B cell (primary cell): ENCODE measurements at regions not wholly inside any gene's neighbourhood (a gene's known extent, or its start where the extent isn't known, plus 50 kb on each side); places are given as distances from the start of the nearest gene placed in this dataset.

Source experiments
- ATAC-seq: fragments of 200-7000 bp; cut with Tn5 transposase; one replicate; pipeline ENCODE4 v1.10.0; 2021; ENCODE audit warnings: low read depth, mild to moderate bottlenecking, moderate number of reproducible peaks, moderate library complexity
- CTCF ChIA-PET: fragments of 350-600 bp; sonication (Branson Sonifier 250); formaldehyde crosslinking; loops from one replicate; lab custom pipeline; 2021; ENCODE audit warnings: antibody characterized with exemption, inconsistent platforms; lab: Charles Lee
- POLR2A ChIA-PET: fragments of 350-600 bp; sonication (Branson Sonifier 250); formaldehyde crosslinking; loops from one replicate; lab custom pipeline; 2021; ENCODE audit warnings: antibody characterized with exemption; lab: Charles Lee
- DNase-seq: peaks from one replicate; pipeline ENCODE4 v3.0.0; 2013
- H2AFZ ChIP-seq: 2 replicates; pipeline ENCODE4 v1.6.1; 2012; ENCODE audit warnings: mild to moderate bottlenecking, low read depth, low read length; ENCODE audit not compliant: insufficient read depth, poor library complexity, severe bottlenecking
- H3K27ac ChIP-seq, 2 donors: 1 replicate in 1 of 2; 2 replicates in 1 of 2; pipeline ENCODE4 v1.5.1; 2012 to 2013; ENCODE audit warnings: low read length in 2 of 2, mild to moderate bottlenecking in 2 of 2, moderate library complexity in 1 of 2
- H3K27me3 ChIP-seq, 4 experiments: fragments of 200-600 bp in 1 of 4; sonication (generic) in 1 of 4; replicated peaks in 1 of 4; 1 replicate in 2 of 4; 2 replicates in 2 of 4; pipeline versions ENCODE4 v1.6.1 to v1.7.0; 2013 to 2016; ENCODE audit warnings: low read length in 3 of 4, mild to moderate bottlenecking in 2 of 4, mixed read lengths in 1 of 4, moderate library complexity in 1 of 4; ENCODE audit not compliant: insufficient read depth in 4 of 4, control insufficient read depth in 3 of 4; ENCODE audit errors: control extremely low read depth in 1 of 4
- H3K36me3 ChIP-seq, 2 experiments: replicated peaks in 1 of 2; 1 replicate in 1 of 2; 2 replicates in 1 of 2; pipeline versions ENCODE4 v1.6.1 to v1.7.1; 2013; ENCODE audit warnings: low read length in 1 of 2; ENCODE audit not compliant: insufficient read depth in 2 of 2, control insufficient read depth in 1 of 2; ENCODE audit errors: control extremely low read depth in 1 of 2, extremely low read depth in 1 of 2
- H3K4me1 ChIP-seq, 2 donors: fragments of 200-600 bp in 1 of 2; sonication (generic) in 1 of 2; 1 replicate in 1 of 2; 2 replicates in 1 of 2; pipeline versions ENCODE4 v1.5.1 to v1.6.1; 2013 to 2017; ENCODE audit warnings: low read length in 2 of 2; ENCODE audit not compliant: control insufficient read depth in 2 of 2, insufficient read depth in 2 of 2
- H3K4me2 ChIP-seq: replicated peaks from 2 replicates; pipeline ENCODE3; 2012; ENCODE audit warnings: mild to moderate bottlenecking, low read depth, low read length; ENCODE audit not compliant: poor library complexity, severe bottlenecking
- H3K4me3 ChIP-seq, 5 experiments: fragments of 200-600 bp in 1 of 5; sonication (generic) in 1 of 5; 1 replicate in 3 of 5; 2 replicates in 2 of 5; pipeline versions ENCODE4 v1.5.1 to v1.7.0; 2011 to 2016; ENCODE audit warnings: low read length in 4 of 5, mild to moderate bottlenecking in 4 of 5, low read depth in 2 of 5, control low read depth in 1 of 5, moderate library complexity in 1 of 5; ENCODE audit not compliant: insufficient read depth in 1 of 5; ENCODE audit errors: control extremely low read depth in 1 of 5, extremely low read depth in 1 of 5
- H3K79me2 ChIP-seq: fragments of 200-600 bp; sonication (generic); one replicate; pipeline ENCODE4 v1.6.0; 2016; ENCODE audit warnings: low read length; ENCODE audit not compliant: control insufficient read depth, insufficient read depth
- H3K9ac ChIP-seq: fragments of 200-600 bp; sonication (generic); 2 replicates; pipeline ENCODE4 v1.6.1; 2017; ENCODE audit warnings: mild to moderate bottlenecking, low read length, moderate library complexity
- H3K9me3 ChIP-seq, 3 donors: one replicate each; pipeline versions ENCODE4 v1.6.1 to v1.7.1; 2013; ENCODE audit warnings: low read length in 2 of 3; ENCODE audit not compliant: control insufficient read depth in 2 of 3, insufficient read depth in 1 of 3; ENCODE audit errors: control extremely low read depth in 1 of 3
- H4K20me1 ChIP-seq: 2 replicates; pipeline ENCODE4 v1.6.0; 2012; ENCODE audit warnings: mild to moderate bottlenecking, low read length; ENCODE audit not compliant: insufficient read depth, control insufficient read depth, poor library complexity, severe bottlenecking
- H3K27ac Mint-ChIP-seq: one replicate; pipeline ENCODE4 v1.8.0; 2021; ENCODE audit warnings: mixed read lengths
- H3K27me3 Mint-ChIP-seq: one replicate; pipeline ENCODE4 v1.8.0; 2021; ENCODE audit warnings: mixed read lengths
- H3K4me1 Mint-ChIP-seq: one replicate; pipeline ENCODE4 v1.8.0; 2021; ENCODE audit warnings: mixed read lengths
- H3K4me3 Mint-ChIP-seq: one replicate; pipeline ENCODE4 v1.8.0; 2021; ENCODE audit warnings: mixed read lengths
- H3K9me3 Mint-ChIP-seq: one replicate; pipeline ENCODE4 v1.8.0; 2022; ENCODE audit warnings: mixed read lengths; ENCODE audit not compliant: insufficient read depth
- EZH2 ChIP-seq: IDR thresholded peaks from 2 replicates; pipeline ENCODE4 v1.6.1; 2012; ENCODE audit warnings: borderline replicate concordance, low read depth, mild to moderate bottlenecking, moderate library complexity, low read length; ENCODE audit not compliant: insufficient read depth, poor library complexity, severe bottlenecking
- WGBS: methylation state at CpG from one replicate; pipeline ENCODE4 v1.1.5; 2013; ENCODE audit warnings: missing lambda C conversion rate; ENCODE audit not compliant: insufficient coverage; 5-methylcytosine and 5-hydroxymethylcytosine counted together
- intact Hi-C: fragments of 100-400 bp; cut with micrococcal nuclease; formaldehyde crosslinking; loops from one replicate; pipeline ENCODE4 v1.10.0; 2022
- TF ChIP-seq, protein P1 (sequence below): fragments of 200-600 bp; IDR thresholded peaks from one replicate; pipeline ENCODE4 v1.8.0; 2022; ENCODE audit warnings: antibody characterized with exemption, mild to moderate bottlenecking

DNA sequence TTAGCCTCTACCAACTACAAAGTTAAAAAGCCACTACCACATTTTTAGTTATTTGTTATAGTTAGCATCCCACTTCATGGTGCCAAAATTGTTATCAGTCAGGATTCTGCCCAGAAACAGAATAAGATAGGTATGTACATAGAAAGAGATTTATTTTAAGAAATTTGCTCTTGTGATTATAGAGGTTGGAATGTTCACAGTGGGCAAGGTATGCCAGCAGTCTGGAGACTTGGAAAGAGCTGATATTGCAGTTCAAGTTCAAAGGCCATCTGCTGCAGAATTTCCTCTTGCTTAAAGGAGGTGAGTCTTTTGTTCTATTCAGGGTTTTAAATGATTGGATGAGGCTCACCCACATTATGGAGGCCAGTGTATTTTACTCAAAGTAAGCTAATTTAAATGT, 143.8 kb upstream of the POU1F1 start:
- no peak overlapping the region for H3K27ac ChIP-seq
- H3K27me3 ChIP-seq = no peaks in the 10 kb centered on the region
- Mint-ChIP-seq H3K4me3 (no peak overlapping the region), H3K4me1 (no peaks in the 10 kb centered on the region), H3K27me3 (no peaks in the 10 kb centered on the region), H3K9me3 (no peaks in the 10 kb centered on the region), H3K27ac (no peak overlapping the region)
- no peak overlapping the region for H3K9ac ChIP-seq
- no peaks in the 10 kb centered on the region for H3K79me2 ChIP-seq
- ChIA-PET POLR2A (no interaction called here), CTCF (no interaction called here)
- no peaks in the 10 kb centered on the region for H4K20me1 ChIP-seq
- ATAC-seq = no peak
- H3K4me2 ChIP-seq = no peak overlapping the region
- DNase-seq = no peak
- no peaks in the 10 kb centered on the region for H3K4me1 ChIP-seq
- intact Hi-C loops = no loop called here
- H2AFZ ChIP-seq = no peak overlapping the region
- no peaks in the 10 kb centered on the region for H3K9me3 ChIP-seq
- no peak overlapping the region for H3K4me3 ChIP-seq
- H3K36me3 ChIP-seq = no peaks in the 10 kb centered on the region
- TF ChIP-seq, protein P1, sequence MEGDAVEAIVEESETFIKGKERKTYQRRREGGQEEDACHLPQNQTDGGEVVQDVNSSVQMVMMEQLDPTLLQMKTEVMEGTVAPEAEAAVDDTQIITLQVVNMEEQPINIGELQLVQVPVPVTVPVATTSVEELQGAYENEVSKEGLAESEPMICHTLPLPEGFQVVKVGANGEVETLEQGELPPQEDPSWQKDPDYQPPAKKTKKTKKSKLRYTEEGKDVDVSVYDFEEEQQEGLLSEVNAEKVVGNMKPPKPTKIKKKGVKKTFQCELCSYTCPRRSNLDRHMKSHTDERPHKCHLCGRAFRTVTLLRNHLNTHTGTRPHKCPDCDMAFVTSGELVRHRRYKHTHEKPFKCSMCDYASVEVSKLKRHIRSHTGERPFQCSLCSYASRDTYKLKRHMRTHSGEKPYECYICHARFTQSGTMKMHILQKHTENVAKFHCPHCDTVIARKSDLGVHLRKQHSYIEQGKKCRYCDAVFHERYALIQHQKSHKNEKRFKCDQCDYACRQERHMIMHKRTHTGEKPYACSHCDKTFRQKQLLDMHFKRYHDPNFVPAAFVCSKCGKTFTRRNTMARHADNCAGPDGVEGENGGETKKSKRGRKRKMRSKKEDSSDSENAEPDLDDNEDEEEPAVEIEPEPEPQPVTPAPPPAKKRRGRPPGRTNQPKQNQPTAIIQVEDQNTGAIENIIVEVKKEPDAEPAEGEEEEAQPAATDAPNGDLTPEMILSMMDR = no peak
- TF ChIP-seq EZH2 = no peak

DNA sequence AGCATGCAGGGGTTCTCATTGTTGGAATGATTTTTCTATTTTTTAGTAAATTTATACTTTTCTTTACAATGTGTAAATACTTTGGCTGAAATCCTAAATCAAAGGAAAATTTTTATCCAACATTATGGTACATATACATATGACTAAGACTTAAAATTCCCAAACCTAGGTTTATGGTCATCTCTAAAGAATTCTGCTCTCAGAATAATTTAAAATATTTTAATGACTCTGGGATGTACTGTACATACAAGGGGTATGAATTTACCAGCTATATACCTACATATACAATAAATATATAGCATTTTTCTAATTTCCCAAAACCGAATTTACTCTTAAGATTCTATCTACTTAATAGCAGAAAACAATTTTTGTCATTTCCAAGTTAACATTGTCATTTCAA, 137.9 kb upstream of the POU1F1 start:
- no peak overlapping the region for H3K9ac ChIP-seq
- no peaks in the 10 kb centered on the region for H3K27me3 ChIP-seq
- no peaks in the 10 kb centered on the region for H3K9me3 Mint-ChIP-seq
- no peak for DNase-seq
- intact Hi-C loops = no loop called here
- H3K4me1 Mint-ChIP-seq = no peaks in the 10 kb centered on the region
- H3K4me3 Mint-ChIP-seq = no peak overlapping the region
- H3K4me1 ChIP-seq = no peaks in the 10 kb centered on the region
- H3K27ac Mint-ChIP-seq = no peak overlapping the region
- no CpG with 5 or more reads among the region's 1 CpG for WGBS
- no peak overlapping the region for H3K27ac ChIP-seq
- CTCF ChIA-PET = no interaction called here
- H3K36me3 ChIP-seq = no peaks in the 10 kb centered on the region
- TF ChIP-seq EZH2 = no peak
- TF ChIP-seq, protein P1 = no peak
- H3K79me2 ChIP-seq = no peaks in the 10 kb centered on the region
- H4K20me1 ChIP-seq = no peaks in the 10 kb centered on the region
- POLR2A ChIA-PET = no interaction called here
- no peak overlapping the region for H2AFZ ChIP-seq
- H3K4me3 ChIP-seq = no peak overlapping the region
- peaks cover 0 to 1% (median 0%) of the 10 kb centered on the region in 3 donors for H3K9me3 ChIP-seq
- H3K4me2 ChIP-seq = no peak overlapping the region
- ATAC-seq = no peak
- H3K27me3 Mint-ChIP-seq = no peaks in the 10 kb centered on the region
